Endothelial cell (in vitro differentiated cells): ENCODE measurements at regions not wholly inside any gene's neighbourhood (a gene's known extent, or its start where the extent isn't known, plus 50 kb on each side); places are given as distances from the start of the nearest gene placed in this dataset.
"Not testable (repeated sequence)": the region's sequence is repeated elsewhere in the genome, so short reads cannot be mapped to it uniquely, and the experiment has no call there.

ENCODE experiments used
- DNase-seq: peaks from one replicate; pipeline ENCODE4 v3.0.0; 2021; ENCODE audit warnings: low spot score
- H3K27ac Mint-ChIP-seq: one replicate; pipeline ENCODE4 v1.8.0; 2021; ENCODE audit warnings: mixed read lengths, inconsistent platforms; ENCODE audit not compliant: unreplicated experiment
- H3K27me3 Mint-ChIP-seq: one replicate; pipeline ENCODE4 v1.8.0; 2021; ENCODE audit warnings: mild to moderate bottlenecking, moderate library complexity, mixed read lengths, inconsistent platforms; ENCODE audit not compliant: unreplicated experiment
- H3K36me3 Mint-ChIP-seq: one replicate; pipeline ENCODE4 v1.8.0; 2021; ENCODE audit warnings: mild to moderate bottlenecking, low read depth, mixed read lengths, inconsistent platforms; ENCODE audit not compliant: unreplicated experiment
- H3K4me1 Mint-ChIP-seq: one replicate; pipeline ENCODE4 v1.8.0; 2021; ENCODE audit warnings: mild to moderate bottlenecking, mixed read lengths, inconsistent platforms; ENCODE audit not compliant: unreplicated experiment
- H3K4me3 Mint-ChIP-seq: one replicate; pipeline ENCODE4 v1.8.0; 2021; ENCODE audit warnings: mild to moderate bottlenecking, mixed read lengths, inconsistent platforms; ENCODE audit not compliant: unreplicated experiment
- H3K9me3 Mint-ChIP-seq: one replicate; pipeline ENCODE4 v1.8.0; 2021; ENCODE audit warnings: mixed read lengths, inconsistent platforms; ENCODE audit not compliant: unreplicated experiment
- TF ChIP-seq, protein P1 (sequence below): fragments of 200-600 bp; sonication (generic); IDR thresholded peaks from one replicate; pipeline ENCODE4 v1.5.0; 2021; ENCODE audit warnings: antibody characterized with exemption; ENCODE audit not compliant: unreplicated experiment

DNA sequence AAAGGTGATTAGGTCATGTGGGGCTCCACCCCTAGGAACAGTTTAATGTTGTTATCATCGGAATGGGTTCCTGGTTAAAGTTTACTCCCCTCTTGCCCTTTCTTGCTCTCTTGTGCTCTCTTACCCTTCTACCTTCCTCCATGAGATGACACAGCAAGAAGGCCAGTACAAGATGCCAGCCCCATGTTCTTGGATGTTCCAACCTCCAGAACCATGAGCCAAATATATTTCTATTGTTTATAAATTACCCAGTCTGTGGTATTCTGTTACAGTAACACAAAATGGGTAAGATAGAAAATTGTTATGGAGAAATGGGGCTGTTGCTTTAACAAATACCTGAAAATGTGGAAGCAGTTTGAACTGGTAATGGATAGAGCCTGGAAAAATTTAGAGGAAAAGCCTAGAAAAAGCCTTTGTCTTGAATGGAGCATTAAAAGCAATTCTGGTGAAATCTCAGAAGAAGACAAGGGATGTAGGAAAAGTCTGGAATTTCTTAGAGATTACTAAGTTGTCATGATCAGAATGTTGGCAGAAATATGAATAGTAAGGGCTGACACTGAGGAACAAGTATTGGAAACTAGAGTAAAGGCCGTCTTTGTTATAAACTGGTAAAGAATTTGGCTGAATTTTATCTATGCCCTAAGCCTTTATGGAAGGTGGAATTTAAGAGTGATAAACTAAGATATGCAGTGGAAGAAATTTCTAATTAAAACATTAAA, 53.5 kb upstream of the TSC22D1 start:
- DNase-seq, result no peak
- H3K4me1 Mint-ChIP-seq, result no peaks in the 10 kb centered on the region
- H3K36me3 Mint-ChIP-seq, result no peaks in the 10 kb centered on the region
- peaks cover 2% of the 10 kb centered on the region for H3K27me3 Mint-ChIP-seq
- no peak overlapping the region for H3K27ac Mint-ChIP-seq
- TF ChIP-seq, protein P1, sequence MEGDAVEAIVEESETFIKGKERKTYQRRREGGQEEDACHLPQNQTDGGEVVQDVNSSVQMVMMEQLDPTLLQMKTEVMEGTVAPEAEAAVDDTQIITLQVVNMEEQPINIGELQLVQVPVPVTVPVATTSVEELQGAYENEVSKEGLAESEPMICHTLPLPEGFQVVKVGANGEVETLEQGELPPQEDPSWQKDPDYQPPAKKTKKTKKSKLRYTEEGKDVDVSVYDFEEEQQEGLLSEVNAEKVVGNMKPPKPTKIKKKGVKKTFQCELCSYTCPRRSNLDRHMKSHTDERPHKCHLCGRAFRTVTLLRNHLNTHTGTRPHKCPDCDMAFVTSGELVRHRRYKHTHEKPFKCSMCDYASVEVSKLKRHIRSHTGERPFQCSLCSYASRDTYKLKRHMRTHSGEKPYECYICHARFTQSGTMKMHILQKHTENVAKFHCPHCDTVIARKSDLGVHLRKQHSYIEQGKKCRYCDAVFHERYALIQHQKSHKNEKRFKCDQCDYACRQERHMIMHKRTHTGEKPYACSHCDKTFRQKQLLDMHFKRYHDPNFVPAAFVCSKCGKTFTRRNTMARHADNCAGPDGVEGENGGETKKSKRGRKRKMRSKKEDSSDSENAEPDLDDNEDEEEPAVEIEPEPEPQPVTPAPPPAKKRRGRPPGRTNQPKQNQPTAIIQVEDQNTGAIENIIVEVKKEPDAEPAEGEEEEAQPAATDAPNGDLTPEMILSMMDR, result no peak
- no peak overlapping the region for H3K4me3 Mint-ChIP-seq
- no peaks in the 10 kb centered on the region for H3K9me3 Mint-ChIP-seq

DNA sequence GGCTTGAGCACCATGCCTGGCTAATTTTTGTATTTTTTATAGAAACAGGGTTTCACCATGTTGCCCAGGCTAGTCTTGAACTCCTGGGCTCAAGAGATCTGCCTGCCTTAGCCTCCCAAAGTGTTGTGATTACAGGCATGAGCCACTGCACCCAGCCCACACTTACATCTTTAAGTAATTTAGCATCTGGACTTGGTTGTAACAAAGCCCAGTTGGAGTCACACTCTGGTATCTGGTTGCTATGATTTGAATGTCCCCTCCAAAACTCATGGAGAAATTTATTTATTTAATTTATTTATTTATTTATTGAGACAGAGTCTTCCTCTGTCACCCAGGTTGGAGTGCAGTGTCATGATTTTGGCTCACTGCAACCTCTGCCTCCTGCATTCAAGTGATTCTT, 52.7 kb upstream of the TSC22D1 start:
- H3K27me3 Mint-ChIP-seq, H3K4me3 Mint-ChIP-seq, H3K4me1 Mint-ChIP-seq, H3K27ac Mint-ChIP-seq, DNase-seq, H3K36me3 Mint-ChIP-seq, H3K9me3 Mint-ChIP-seq: not testable (repeated sequence)

DNA sequence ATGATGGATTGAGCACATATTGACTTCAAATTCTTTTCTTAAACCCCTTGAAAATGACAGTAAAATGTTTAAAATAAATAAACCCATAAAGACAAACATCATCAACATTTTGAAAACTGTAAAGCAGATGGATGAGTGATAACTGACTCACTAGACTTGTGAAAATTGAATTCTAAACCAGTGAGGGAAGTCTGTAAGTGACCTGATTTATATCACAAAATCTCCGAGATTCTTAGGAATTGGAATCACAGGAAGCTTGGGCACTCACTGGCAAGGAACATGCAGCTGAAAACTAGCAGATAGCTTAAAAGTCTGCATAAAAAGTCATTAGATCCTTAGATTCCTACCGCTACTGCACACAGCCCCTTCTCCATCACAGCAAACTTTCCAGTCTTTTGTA, 51.3 kb upstream of the TSC22D1 start:
- no peak overlapping the region for H3K4me3 Mint-ChIP-seq
- no peaks in the 10 kb centered on the region for H3K36me3 Mint-ChIP-seq
- H3K4me1 Mint-ChIP-seq, result no peaks in the 10 kb centered on the region
- no peaks in the 10 kb centered on the region for H3K9me3 Mint-ChIP-seq
- TF ChIP-seq, protein P1, result no peak
- no peak overlapping the region for H3K27ac Mint-ChIP-seq
- DNase-seq, result no peak
- peaks cover 2% of the 10 kb centered on the region for H3K27me3 Mint-ChIP-seq

DNA sequence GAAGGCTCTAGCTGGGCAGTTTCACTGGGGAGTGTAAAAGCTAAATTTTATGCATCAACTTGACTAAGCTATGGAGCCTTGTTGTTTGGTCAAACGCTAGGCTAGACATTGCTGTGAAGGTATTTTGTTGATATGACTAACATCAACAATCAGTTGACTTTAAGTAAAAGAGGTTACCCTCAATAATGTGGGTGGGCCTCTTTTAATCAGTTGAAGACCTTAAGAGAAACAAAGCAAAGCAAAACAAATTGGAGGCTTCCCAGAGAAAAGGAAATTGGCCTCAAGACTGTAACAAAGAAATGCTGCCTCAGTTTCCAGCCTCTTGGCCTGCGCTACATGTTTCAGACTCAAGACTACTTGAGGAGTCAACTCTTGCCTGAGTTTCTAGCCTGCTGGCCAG, 50.0 kb upstream of the TSC22D1 start:
- Mint-ChIP-seq H3K27me3 (peaks cover 1% of the 10 kb centered on the region), H3K36me3 (no peaks in the 10 kb centered on the region), H3K9me3 (no peaks in the 10 kb centered on the region), H3K4me3 (no peak overlapping the region), H3K27ac (no peak overlapping the region), H3K4me1 (no peaks in the 10 kb centered on the region)
- TF ChIP-seq, protein P1, result no peak
- no peak for DNase-seq
